GM23338 (cell line): ENCODE measurements at regions not wholly inside any gene's neighbourhood (a gene's known extent, or its start where the extent isn't known, plus 50 kb on each side); places are given as distances from the start of the nearest gene placed in this dataset.
A peak's percentile ranks its signal among the peaks of the same experiment; 100 is the strongest.
"Not testable (repeated sequence)": the region's sequence is repeated elsewhere in the genome, so short reads cannot be mapped to it uniquely, and the experiment has no call there.

Source experiments
- ATAC-seq: fragments of 200-7000 bp; cut with Tn5 transposase; 3 replicates; pipeline ENCODE4 v1.9.1; 2020
- DNase-seq: peaks from one replicate; pipeline ENCODE4 v3.0.0-alpha.2; 2015; ENCODE audit warnings: low spot score
- H2AFZ ChIP-seq: fragments of 200-600 bp; sonication (generic); 2 replicates; pipeline ENCODE4 v1.8.0; 2016; ENCODE audit warnings: antibody characterized with exemption, mild to moderate bottlenecking, moderate library complexity
- H3F3A ChIP-seq: fragments of 200-600 bp; sonication (generic); replicated peaks from 2 replicates; pipeline ENCODE4 v1.8.0; 2017; ENCODE audit warnings: antibody characterized with exemption, mixed run types, low read depth
- H3K27ac ChIP-seq: fragments of 200-600 bp; sonication (generic); 2 replicates; pipeline ENCODE4 v1.6.1; 2016; ENCODE audit warnings: low read depth
- H3K27me3 ChIP-seq: fragments of 200-600 bp; sonication (generic); 2 replicates; pipeline ENCODE4 v1.8.0; 2016; ENCODE audit warnings: mild to moderate bottlenecking, mixed run types, moderate library complexity; ENCODE audit not compliant: insufficient read depth
- H3K36me3 ChIP-seq: fragments of 200-600 bp; sonication (generic); 2 replicates; pipeline ENCODE4 v1.8.0; 2016; ENCODE audit warnings: mild to moderate bottlenecking; ENCODE audit not compliant: insufficient read depth
- H3K4me1 ChIP-seq: fragments of 200-600 bp; sonication (generic); 2 replicates; pipeline ENCODE4 v1.8.0; 2016; ENCODE audit warnings: mild to moderate bottlenecking, moderate library complexity; ENCODE audit not compliant: insufficient read depth
- H3K4me2 ChIP-seq: fragments of 200-600 bp; sonication (generic); 2 replicates; pipeline ENCODE4 v1.7.1; 2017; ENCODE audit warnings: mixed run types
- H3K4me3 ChIP-seq: fragments of 200-600 bp; sonication (generic); 2 replicates; pipeline ENCODE4 v1.6.1; 2016; ENCODE audit warnings: mixed run types
- H3K79me2 ChIP-seq: fragments of 200-600 bp; sonication (generic); replicated peaks from 2 replicates; pipeline ENCODE4 v1.8.0; 2017; ENCODE audit warnings: mild to moderate bottlenecking; ENCODE audit not compliant: insufficient read depth
- H3K9me2 ChIP-seq: fragments of 200-600 bp; sonication (generic); 2 replicates; pipeline ENCODE4 v1.8.0; 2017; ENCODE audit not compliant: insufficient read depth
- H4K20me1 ChIP-seq: fragments of 200-600 bp; sonication (generic); replicated peaks from 2 replicates; pipeline ENCODE4 v1.8.0; 2017; ENCODE audit warnings: mild to moderate bottlenecking; ENCODE audit not compliant: insufficient read depth
- H3K27ac Mint-ChIP-seq: 2 replicates; pipeline ENCODE4 v1.8.0; 2020; ENCODE audit warnings: inconsistent platforms, mild to moderate bottlenecking, moderate library complexity, mixed read lengths
- H3K27me3 Mint-ChIP-seq: 3 replicates; pipeline ENCODE4 v1.8.0; 2022; ENCODE audit warnings: low read depth, mild to moderate bottlenecking, moderate library complexity, mixed read lengths, inconsistent platforms; ENCODE audit not compliant: insufficient read depth, poor library complexity
- H3K36me3 Mint-ChIP-seq: 3 replicates; pipeline ENCODE4 v1.8.0; 2021; ENCODE audit warnings: low read depth, mild to moderate bottlenecking, inconsistent platforms, moderate library complexity, mixed read lengths
- H3K4me1 Mint-ChIP-seq: 3 replicates; pipeline ENCODE4 v1.8.0; 2020; ENCODE audit warnings: mild to moderate bottlenecking, inconsistent platforms, mixed read lengths
- H3K4me3 Mint-ChIP-seq: 3 replicates; pipeline ENCODE4 v1.8.0; 2021; ENCODE audit warnings: moderate library complexity, mild to moderate bottlenecking, inconsistent platforms, mixed read lengths
- H3K9me3 Mint-ChIP-seq: 3 replicates; pipeline ENCODE4 v1.8.0; 2020; ENCODE audit warnings: moderate library complexity, mild to moderate bottlenecking, inconsistent platforms, mixed read lengths
- CTCF ChIP-seq, 2 experiments: fragments of 200-600 bp in 1 of 2; sonication (generic) in 1 of 2; conservative IDR thresholded peaks; 2 replicates each; pipeline versions ENCODE4 v1.5.1 to v1.6.1; 2016 to 2017; ENCODE audit warnings: antibody characterized with exemption in 2 of 2, low read depth in 2 of 2, mild to moderate bottlenecking in 2 of 2, moderate library complexity in 1 of 2
- POLR2AphosphoS5 ChIP-seq: IDR thresholded peaks from 2 replicates; pipeline ENCODE4 v1.6.1; 2016; ENCODE audit warnings: antibody characterized with exemption, low read depth
- STAT1 ChIP-seq: IDR thresholded peaks from one replicate; pipeline ENCODE4 v1.6.1; 2016; ENCODE audit warnings: antibody characterized with exemption; ENCODE audit not compliant: unreplicated experiment
- ZNF114 ChIP-seq: fragments of 250-450 bp; sonication (Bioruptor Pico); IDR thresholded peaks from 2 replicates; pipeline ENCODE4 v1.5.0; 2020; ENCODE audit warnings: mild to moderate bottlenecking, moderate library complexity
- ZNF331 ChIP-seq: fragments of 250-450 bp; sonication (Bioruptor Pico); IDR thresholded peaks from 2 replicates; pipeline ENCODE4 v1.5.0; 2020; ENCODE audit warnings: low read depth, mild to moderate bottlenecking, moderate library complexity

GRCh38 chr10:127676430-127676829 is 60.6 kb upstream of the FOXI2 start:
- H3K4me1 Mint-ChIP-seq, H3K79me2 ChIP-seq, H3K4me1 ChIP-seq, H3K27ac Mint-ChIP-seq, H3K4me3 ChIP-seq, H3K9me3 Mint-ChIP-seq, H3K27me3 ChIP-seq, DNase-seq, H3F3A ChIP-seq, H3K4me3 Mint-ChIP-seq, H3K36me3 ChIP-seq, H4K20me1 ChIP-seq, ATAC-seq, H2AFZ ChIP-seq, H3K36me3 Mint-ChIP-seq, H3K9me2 ChIP-seq, H3K4me2 ChIP-seq, H3K27ac ChIP-seq, H3K27me3 Mint-ChIP-seq: not testable (repeated sequence)

GRCh38 chr10:127678091-127678490 is 58.9 kb upstream of the FOXI2 start:
- H3K4me1 Mint-ChIP-seq, result peaks cover 2% of the 10 kb centered on the region; the same call in 1 of the 3 replicates
- no peak overlapping the region for H3K27ac Mint-ChIP-seq
- H3K4me3 ChIP-seq, result no peak overlapping the region
- no peak overlapping the region for H3K27ac ChIP-seq
- no peak for DNase-seq
- H3F3A ChIP-seq, result no peaks in the 10 kb centered on the region
- H4K20me1 ChIP-seq, result no peaks in the 10 kb centered on the region
- no peaks in the 10 kb centered on the region for H3K27me3 ChIP-seq
- no peaks in the 10 kb centered on the region for H3K36me3 ChIP-seq
- H3K9me2 ChIP-seq, result no peaks in the 10 kb centered on the region
- no peaks in the 10 kb centered on the region for H3K27me3 Mint-ChIP-seq
- H3K79me2 ChIP-seq, result no peaks in the 10 kb centered on the region
- H3K9me3 Mint-ChIP-seq, result no peaks in the 10 kb centered on the region
- H3K36me3 Mint-ChIP-seq, result no peaks in the 10 kb centered on the region
- no peak overlapping the region for H3K4me3 Mint-ChIP-seq
- no peak overlapping the region for H3K4me2 ChIP-seq
- TF ChIP-seq STAT1 (no peak), CTCF (conservative IDR thresholded peaks at IDR 0.05; ENCODE audit: low read depth in 2 of 2) (no peak), ZNF331 (CRISPR knock-in tag) (no peak), ZNF114 (no peak), POLR2AphosphoS5 (no peak)
- ATAC-seq, result no peak
- no peaks in the 10 kb centered on the region; the same call in 1 of the 2 replicates for H3K4me1 ChIP-seq
- H2AFZ ChIP-seq, result no peak overlapping the region

- Histone ChIP-seq H3K4me1 (no peaks in the 10 kb centered on the region; the same call in 1 of the 2 replicates), H3K27me3 (no peaks in the 10 kb centered on the region), H2AFZ (peak overlapping the region; percentile 2; the same call in 1 of the 2 replicates), H3F3A (no peaks in the 10 kb centered on the region), H3K27ac (no peak overlapping the region), H3K4me2 (no peak overlapping the region), H3K9me2 (no peaks in the 10 kb centered on the region), H3K4me3 (no peak overlapping the region), H4K20me1 (no peaks in the 10 kb centered on the region), H3K36me3 (no peaks in the 10 kb centered on the region), H3K79me2 (no peaks in the 10 kb centered on the region)
- Mint-ChIP-seq H3K9me3 (no peaks in the 10 kb centered on the region), H3K4me3 (no peak overlapping the region), H3K4me1 (peaks cover 2% of the 10 kb centered on the region; the same call in 1 of the 3 replicates), H3K27me3 (no peaks in the 10 kb centered on the region), H3K36me3 (no peaks in the 10 kb centered on the region), H3K27ac (no peak overlapping the region)
- ATAC-seq (no peak; the same call in 2 of the 3 replicates), DNase-seq (peak; percentile 35)
- TF ChIP-seq ZNF331 (CRISPR knock-in tag) (no peak), CTCF (conservative IDR thresholded peaks at IDR 0.05; ENCODE audit: low read depth in 2 of 2) (peak; percentile 65 to 72)
Observed at GRCh38 chr10:127679642-127680255, 57.2 kb upstream of the FOXI2 start.
